ENCODE measurements at regions not wholly inside any gene's neighbourhood (a gene's known extent, or its start where the extent isn't known, plus 50 kb on each side); places are given as distances from the start of the nearest gene placed in this dataset.
"Not testable (repeated sequence)": the region's sequence is repeated elsewhere in the genome, so short reads cannot be mapped to it uniquely, and the experiment has no call there.

DNA sequence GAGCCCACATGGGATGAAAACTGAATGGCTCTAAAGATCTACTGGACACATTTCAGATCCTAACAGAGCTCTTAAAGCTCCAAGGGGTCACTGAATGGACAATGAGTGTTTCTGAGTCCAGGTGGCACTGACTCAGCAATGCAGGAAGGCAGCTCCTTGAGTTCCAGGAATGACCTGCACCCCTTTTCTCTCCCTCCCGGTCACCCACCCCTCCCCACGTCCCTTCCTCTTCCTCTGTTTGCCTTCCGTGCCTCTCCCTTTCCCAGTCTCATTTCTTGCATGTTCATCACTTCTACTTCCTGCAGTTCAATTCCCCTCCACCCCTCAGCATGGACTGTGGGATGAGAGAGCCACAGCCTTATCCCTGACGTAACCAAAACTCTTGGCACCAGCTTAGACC, 63.3 kb upstream of the SULF2 start:
- TF ChIP-seq, protein P1, sequence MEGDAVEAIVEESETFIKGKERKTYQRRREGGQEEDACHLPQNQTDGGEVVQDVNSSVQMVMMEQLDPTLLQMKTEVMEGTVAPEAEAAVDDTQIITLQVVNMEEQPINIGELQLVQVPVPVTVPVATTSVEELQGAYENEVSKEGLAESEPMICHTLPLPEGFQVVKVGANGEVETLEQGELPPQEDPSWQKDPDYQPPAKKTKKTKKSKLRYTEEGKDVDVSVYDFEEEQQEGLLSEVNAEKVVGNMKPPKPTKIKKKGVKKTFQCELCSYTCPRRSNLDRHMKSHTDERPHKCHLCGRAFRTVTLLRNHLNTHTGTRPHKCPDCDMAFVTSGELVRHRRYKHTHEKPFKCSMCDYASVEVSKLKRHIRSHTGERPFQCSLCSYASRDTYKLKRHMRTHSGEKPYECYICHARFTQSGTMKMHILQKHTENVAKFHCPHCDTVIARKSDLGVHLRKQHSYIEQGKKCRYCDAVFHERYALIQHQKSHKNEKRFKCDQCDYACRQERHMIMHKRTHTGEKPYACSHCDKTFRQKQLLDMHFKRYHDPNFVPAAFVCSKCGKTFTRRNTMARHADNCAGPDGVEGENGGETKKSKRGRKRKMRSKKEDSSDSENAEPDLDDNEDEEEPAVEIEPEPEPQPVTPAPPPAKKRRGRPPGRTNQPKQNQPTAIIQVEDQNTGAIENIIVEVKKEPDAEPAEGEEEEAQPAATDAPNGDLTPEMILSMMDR (IDR thresholded peaks at IDR 0.05) = not testable (repeated sequence)
- TF ChIP-seq POLR2A (IDR thresholded peaks at IDR 0.05; ENCODE audit: low read depth); POLR2AphosphoS5 (IDR thresholded peaks at IDR 0.05); EP300 (IDR thresholded peaks at IDR 0.05): not testable (repeated sequence)
